GM21576 (cell line): ENCODE measurements at regions not wholly inside any gene's neighbourhood (a gene's known extent, or its start where the extent isn't known, plus 50 kb on each side); places are given as distances from the start of the nearest gene placed in this dataset.

ENCODE experiments used
- ATAC-seq: cut with Tn5 transposase; IDR thresholded peaks from one replicate; pipeline ENCODE4 v1.9.1; 2021; ENCODE audit warnings: mild to moderate bottlenecking, moderate library complexity; ENCODE audit not compliant: unreplicated experiment

- no peak for ATAC-seq
Measured at GRCh38 chr3:69579306-69580041, 159.8 kb upstream of the MITF start.

GRCh38 chr3:69569520-69569919, 169.7 kb upstream of the MITF start:
- ATAC-seq: no peak

GRCh38 chr3:69568951-69569350, 170.3 kb upstream of the MITF start:
- no peak for ATAC-seq

- no peak for ATAC-seq
Measured at GRCh38 chr3:69568458-69568857, 170.8 kb upstream of the MITF start.

GRCh38 chr3:69567710-69568052, 171.6 kb upstream of the MITF start:
- no peak for ATAC-seq

- ATAC-seq: no peak
Measured at GRCh38 chr3:69567023-69567709, 172.1 kb upstream of the MITF start.

GRCh38 chr3:69566275-69566674, 173.0 kb upstream of the MITF start:
- no peak for ATAC-seq

GRCh38 chr3:69565316-69565715, 173.9 kb upstream of the MITF start:
- no peak for ATAC-seq

- ATAC-seq: no peak
Measured at GRCh38 chr3:69563981-69564380, 175.3 kb upstream of the MITF start.

- no peak for ATAC-seq
Measured at GRCh38 chr3:69563151-69563550, 176.1 kb upstream of the MITF start.

GRCh38 chr3:69562020-69562419, 176.1 kb upstream of the FRMD4B start:
- ATAC-seq: no peak

GRCh38 chr3:69560818-69561217, 174.9 kb upstream of the FRMD4B start:
- no peak for ATAC-seq

- ATAC-seq: no peak
Measured at GRCh38 chr3:69560116-69560515, 174.2 kb upstream of the FRMD4B start.

- ATAC-seq: no peak
Measured at GRCh38 chr3:69558912-69559311, 173.0 kb upstream of the FRMD4B start.

GRCh38 chr3:69554576-69554975, 168.7 kb upstream of the FRMD4B start:
- no peak for ATAC-seq

- no peak for ATAC-seq
Measured at GRCh38 chr3:69553888-69554287, 168.0 kb upstream of the FRMD4B start.

- ATAC-seq: no peak
Measured at GRCh38 chr3:69547461-69547880, 161.6 kb upstream of the FRMD4B start.

GRCh38 chr3:69542805-69543429, 157.0 kb upstream of the FRMD4B start:
- no peak for ATAC-seq

- ATAC-seq: no peak
Measured at GRCh38 chr3:69542089-69542804, 156.4 kb upstream of the FRMD4B start.

GRCh38 chr3:69541711-69542088, 155.8 kb upstream of the FRMD4B start:
- ATAC-seq: no peak

- no peak for ATAC-seq
Measured at GRCh38 chr3:69540706-69541581, 155.1 kb upstream of the FRMD4B start.
